GM20431 (cell line): ENCODE measurements at regions not wholly inside any gene's neighbourhood (a gene's known extent, or its start where the extent isn't known, plus 50 kb on each side); places are given as distances from the start of the nearest gene placed in this dataset.
"Not testable (repeated sequence)": the region's sequence is repeated elsewhere in the genome, so short reads cannot be mapped to it uniquely, and the experiment has no call there.

ENCODE experiments used
- in situ Hi-C: fragments of 300-500 bp; cut with MseI, MboI; formaldehyde crosslinking; loops from one replicate; pipeline ENCODE4 v1.15.0; 2020; ENCODE audit warnings: low sequenced_read_pairs; ENCODE audit not compliant: unreplicated experiment

- in situ Hi-C loops, result no loop called here
Observed at GRCh38 chr16:63928421-63928820, 1193.4 kb downstream of the CDH11 start.

DNA sequence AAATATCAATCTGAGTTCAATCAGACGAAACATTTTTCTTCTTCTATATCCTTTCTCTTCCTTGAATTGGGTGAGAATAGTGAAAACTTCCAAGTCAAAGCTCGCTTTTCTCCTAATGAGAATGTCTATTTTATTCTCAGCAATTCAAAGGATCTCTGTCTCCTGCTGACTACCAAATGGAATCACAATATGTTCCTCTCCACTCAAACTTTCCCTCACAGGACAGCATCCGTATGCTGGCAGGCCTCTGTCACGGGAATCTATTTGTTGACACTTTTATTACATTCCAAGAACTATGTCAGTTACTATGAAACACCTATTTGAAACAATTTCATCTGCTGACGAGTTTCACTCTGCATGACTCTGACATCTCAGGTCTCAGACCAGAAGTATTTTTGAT is 1196.6 kb downstream of the CDH11 start:
- in situ Hi-C loops, result no loop called here

DNA sequence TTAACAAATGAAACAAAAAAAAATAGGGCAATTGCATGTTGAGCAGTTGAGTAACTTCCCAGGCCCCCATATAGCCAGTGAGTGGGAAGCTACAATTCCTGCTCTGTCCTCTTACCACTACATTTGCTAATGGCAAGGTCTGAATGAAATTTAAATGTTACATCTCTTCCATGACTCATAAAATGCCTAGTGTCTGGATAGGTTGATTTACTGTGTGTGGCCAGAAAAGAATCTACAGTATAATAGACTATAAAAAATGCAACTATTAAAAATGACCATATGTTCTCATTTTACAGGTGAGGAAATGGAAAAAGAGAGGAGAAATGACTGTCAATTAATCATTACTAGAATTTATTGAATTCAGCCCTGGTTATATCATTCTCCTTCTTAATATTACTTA is 1199.3 kb downstream of the CDH11 start:
- in situ Hi-C loops, result no loop called here

DNA sequence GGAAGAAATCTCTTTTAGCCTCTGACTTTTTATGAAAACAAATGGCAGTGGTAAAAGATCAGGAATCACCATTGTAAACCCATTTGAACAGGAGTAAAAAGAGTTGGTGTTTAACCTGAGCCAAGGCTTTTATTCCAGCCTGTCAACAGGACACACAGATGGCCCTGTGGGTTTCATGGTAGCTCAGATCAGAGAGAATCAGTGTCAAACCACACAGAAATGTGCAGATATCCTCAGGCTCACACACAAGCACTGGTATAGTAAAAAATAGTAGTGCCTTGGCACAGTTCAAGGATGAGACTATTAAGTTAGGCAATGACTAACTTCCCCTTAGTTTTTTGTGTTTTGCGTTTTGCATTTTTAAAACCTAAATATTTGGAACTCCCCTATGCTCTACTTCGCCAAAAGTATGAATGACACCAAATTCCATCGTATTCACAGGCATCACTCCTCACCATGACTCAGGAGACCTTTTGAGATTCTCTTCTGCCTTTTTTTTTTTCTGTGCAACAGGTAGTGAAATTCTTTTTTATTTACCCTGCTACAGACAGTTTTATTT is 1200.0 kb downstream of the CDH11 start:
- in situ Hi-C loops, result no loop called here

- in situ Hi-C loops, result no loop called here
Observed at GRCh38 chr16:63913290-63913689, 1208.6 kb downstream of the CDH11 start.

DNA sequence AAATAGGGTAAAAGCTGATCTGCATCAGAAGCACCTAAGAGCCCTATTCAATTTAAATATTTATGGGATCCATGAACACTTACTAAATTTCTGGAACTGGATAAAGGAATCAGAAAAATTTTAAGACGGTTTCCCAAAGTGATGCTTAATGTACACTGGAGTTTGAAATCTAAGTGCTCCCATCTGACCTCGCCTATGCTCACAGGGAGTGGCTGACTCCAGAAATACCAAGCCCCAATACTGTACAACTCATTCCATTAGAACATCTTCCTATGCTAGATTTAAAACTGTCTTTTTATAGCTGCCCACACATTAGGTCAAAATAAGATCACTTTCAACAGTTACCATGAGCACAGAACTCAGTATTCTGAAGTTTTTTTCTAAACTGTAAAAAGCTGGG is 1214.6 kb downstream of the CDH11 start:
- in situ Hi-C loops, result no loop called here

- in situ Hi-C loops, result no loop called here
Observed at GRCh38 chr16:63904930-63905329, 1216.9 kb downstream of the CDH11 start.

DNA sequence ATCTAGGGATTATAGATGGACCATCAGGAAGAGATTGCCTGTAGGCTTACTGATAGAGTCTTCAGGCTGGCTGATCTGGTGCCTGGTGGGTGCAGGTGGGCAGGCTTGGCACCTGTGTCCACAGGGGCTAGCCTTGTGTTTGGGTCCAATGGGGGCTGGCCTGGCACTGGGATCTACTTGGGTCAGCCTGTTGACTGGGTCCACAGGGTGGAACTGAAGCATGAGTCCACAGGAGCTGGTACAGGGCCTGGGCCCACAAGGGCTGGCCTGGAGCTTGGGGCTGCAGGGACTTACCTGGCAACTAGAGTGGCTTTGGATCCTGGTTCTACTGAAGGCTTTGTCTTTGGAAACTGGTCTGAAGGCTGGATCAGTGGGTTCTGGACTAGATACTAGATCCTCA is 1217.7 kb downstream of the CDH11 start:
- in situ Hi-C loops, result no loop called here

GRCh38 chr16:63896383-63897109 is 1225.3 kb downstream of the CDH11 start:
- in situ Hi-C loops, result no loop called here

DNA sequence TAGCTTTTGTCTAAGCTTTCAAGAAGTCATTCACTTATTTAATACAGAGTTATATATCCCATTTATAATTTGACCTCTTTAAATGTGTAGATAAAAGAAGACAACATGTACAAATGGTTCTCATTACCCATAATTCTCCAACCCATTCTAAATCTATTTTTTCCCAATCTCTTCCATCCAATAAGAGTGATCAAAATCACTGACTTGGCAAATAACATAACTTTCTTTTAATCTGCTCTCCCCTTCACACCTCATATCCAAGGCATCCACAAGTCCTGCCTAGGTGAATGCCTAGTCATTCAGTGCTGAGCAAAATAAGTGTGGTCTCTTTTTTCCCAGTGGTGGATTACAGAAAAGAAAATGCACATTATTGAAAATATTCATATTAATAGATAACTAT is 1231.1 kb downstream of the CDH11 start:
- in situ Hi-C loops, result no loop called here

- in situ Hi-C loops, result no loop called here
Observed at GRCh38 chr16:63890081-63890480, 1231.8 kb downstream of the CDH11 start.

DNA sequence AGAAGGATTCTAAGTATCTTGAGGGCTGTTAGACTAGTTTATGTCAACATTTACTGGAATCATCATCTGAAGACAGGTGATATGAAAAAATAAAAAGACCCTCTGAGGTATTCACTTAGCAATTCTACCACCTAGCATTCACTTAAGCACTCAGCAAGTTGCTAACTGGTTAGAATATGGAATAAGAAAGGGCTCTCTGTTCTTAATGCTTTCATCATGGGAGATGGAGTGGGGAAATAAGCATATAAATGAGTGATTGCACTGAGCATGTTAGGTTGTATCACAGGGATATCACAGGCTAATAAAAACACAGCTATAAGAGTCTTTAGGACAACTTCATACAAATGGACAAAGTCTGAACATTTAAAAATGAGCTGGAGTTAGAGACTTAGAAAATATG is 1238.8 kb downstream of the CDH11 start:
- in situ Hi-C loops, result no loop called here

DNA sequence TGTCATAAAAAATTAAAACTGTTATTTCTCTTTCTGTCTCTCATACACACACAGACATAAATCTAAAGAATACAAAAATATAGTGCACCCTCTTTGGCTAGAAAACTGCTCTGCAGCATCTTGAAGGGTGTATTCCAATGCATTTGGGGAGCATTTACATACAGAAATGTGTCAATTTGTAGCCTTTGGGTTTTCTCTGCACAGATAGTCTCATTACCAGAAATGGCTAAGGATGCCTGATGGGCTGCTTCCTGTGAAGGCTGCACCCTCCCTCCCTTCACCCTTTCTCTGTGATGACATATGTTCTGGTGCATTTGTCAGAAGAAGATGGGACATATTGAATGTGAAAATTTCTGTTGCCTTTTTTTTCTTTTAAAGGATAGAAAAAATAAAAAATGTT is 1239.3 kb downstream of the CDH11 start:
- in situ Hi-C loops, result no loop called here

- in situ Hi-C loops, result no loop called here
Observed at GRCh38 chr16:63880948-63881347, 1240.9 kb downstream of the CDH11 start.

- in situ Hi-C loops, result no loop called here
Observed at GRCh38 chr16:63877401-63877800, 1244.5 kb downstream of the CDH11 start.

GRCh38 chr16:63876103-63876502 is 1245.8 kb downstream of the CDH11 start:
- in situ Hi-C loops, result no loop called here

DNA sequence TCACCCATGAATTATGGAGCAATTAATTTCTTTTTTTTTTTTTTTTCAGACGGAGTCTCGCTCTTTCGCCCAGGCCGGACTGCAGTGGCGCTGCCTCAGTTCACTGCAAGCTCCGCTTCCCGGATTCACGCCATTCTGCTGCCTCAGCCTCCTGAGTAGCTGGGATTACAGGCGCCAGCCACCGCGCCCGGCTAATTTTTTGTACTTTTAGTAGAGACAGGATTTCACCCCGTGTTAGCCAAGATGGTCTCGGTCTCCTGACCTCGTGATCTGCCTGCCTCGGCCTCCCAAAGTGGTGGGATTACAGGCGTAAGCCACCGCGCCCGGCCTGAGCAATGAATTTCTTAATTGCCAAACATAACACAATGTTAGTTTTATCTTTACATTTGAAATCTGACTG is 1261.2 kb downstream of the CDH11 start:
- in situ Hi-C loops, result not testable (repeated sequence)

- in situ Hi-C loops, result no loop called here
Observed at GRCh38 chr16:63856537-63856936, 1265.3 kb downstream of the CDH11 start.

- in situ Hi-C loops, result no loop called here
Observed at GRCh38 chr16:63850979-63851378, 1270.9 kb downstream of the CDH11 start.

DNA sequence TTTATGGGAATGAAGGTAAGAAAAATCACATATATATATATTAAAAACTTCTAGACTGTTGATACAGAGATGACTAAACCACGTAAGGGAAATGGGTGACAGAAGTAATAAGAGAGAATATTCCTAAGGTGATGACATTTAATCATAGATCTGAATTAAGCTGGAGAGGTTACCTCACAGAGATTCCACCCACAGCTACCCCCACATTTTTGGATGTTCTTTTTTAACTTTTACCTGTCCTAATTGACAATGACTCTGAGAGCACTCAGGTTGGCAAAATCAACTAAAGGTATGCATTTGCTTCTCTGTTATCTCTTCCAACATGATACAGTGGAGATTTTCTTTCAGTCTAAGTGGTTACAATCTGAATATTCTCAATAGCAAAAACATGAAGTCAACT is 1280.6 kb downstream of the CDH11 start:
- in situ Hi-C loops, result no loop called here

GRCh38 chr16:63830061-63830460 is 1291.8 kb downstream of the CDH11 start:
- in situ Hi-C loops, result no loop called here

DNA sequence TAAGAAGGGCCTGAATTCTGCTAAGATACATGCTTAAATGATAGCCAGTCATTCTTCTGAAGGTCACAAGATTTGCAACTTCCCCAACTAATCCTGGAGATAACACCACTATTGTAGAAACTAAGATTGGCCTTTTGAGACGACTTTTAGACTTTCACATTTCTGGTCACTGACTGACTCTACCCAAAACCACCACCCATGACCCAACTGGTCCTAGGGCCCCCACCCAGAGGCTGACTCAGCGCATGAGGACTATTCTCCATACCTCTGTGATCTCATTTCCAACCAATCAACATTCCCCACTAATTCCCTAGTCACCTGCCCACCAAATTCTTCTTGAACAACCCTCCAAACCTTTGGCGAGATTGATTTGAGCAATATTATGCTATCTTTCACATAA is 1299.0 kb downstream of the CDH11 start:
- in situ Hi-C loops, result no loop called here
